ENCODE measurements at regions not wholly inside any gene's neighbourhood (a gene's known extent, or its start where the extent isn't known, plus 50 kb on each side); places are given as distances from the start of the nearest gene placed in this dataset.
A peak's percentile ranks its signal among the peaks of the same experiment; 100 is the strongest.

GRCh38 chr2:235302263-235302662 is 191.6 kb upstream of the AGAP1 start (continued):
- TF ChIP-seq CTCF (conservative IDR thresholded peaks at IDR 0.05; ENCODE audit: low read depth in 2 of 2) (no peak), CREB1 (CRISPR knock-in tag; IDR thresholded peaks at IDR 0.05; ENCODE audit: low read depth) (no peak), ZNF114 (CRISPR knock-in tag; IDR thresholded peaks at IDR 0.05) (no peak), JUNB (IDR thresholded peaks at IDR 0.05; ENCODE audit: unreplicated experiment) (no peak), STAT1 (IDR thresholded peaks at IDR 0.05; ENCODE audit: unreplicated experiment) (no peak), NANOG (IDR thresholded peaks at IDR 0.05; ENCODE audit: borderline replicate concordance) (no peak)
- TF ChIP-seq, protein P1, sequence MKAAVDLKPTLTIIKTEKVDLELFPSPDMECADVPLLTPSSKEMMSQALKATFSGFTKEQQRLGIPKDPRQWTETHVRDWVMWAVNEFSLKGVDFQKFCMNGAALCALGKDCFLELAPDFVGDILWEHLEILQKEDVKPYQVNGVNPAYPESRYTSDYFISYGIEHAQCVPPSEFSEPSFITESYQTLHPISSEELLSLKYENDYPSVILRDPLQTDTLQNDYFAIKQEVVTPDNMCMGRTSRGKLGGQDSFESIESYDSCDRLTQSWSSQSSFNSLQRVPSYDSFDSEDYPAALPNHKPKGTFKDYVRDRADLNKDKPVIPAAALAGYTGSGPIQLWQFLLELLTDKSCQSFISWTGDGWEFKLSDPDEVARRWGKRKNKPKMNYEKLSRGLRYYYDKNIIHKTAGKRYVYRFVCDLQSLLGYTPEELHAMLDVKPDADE (IDR thresholded peaks at IDR 0.05): no peak

- Mint-ChIP-seq H3K27me3 (ENCODE audit: insufficient read depth, low read depth, poor library complexity) (peaks cover 6% of the 10 kb centered on the region), H3K4me3 (no peak overlapping the region), H3K9me3 (peaks cover 4% of the 10 kb centered on the region; the same call in 1 of the 3 replicates), H3K4me1 (no peaks in the 10 kb centered on the region; the same call in 2 of the 3 replicates), H3K27ac (no peak overlapping the region), H3K36me3 (ENCODE audit: low read depth) (no peaks in the 10 kb centered on the region; the same call in 2 of the 3 replicates)
- H3K4me3 ChIP-seq: no peak overlapping the region
- no peaks in the 10 kb centered on the region for H3K79me2 ChIP-seq (replicated peaks; ENCODE audit: insufficient read depth)
- ATAC-seq (peak; percentile 39; the same call in 2 of the 3 replicates), DNase-seq (ENCODE audit: low spot score) (peak; percentile 60)
- no peak overlapping the region for H3K27ac ChIP-seq (ENCODE audit: low read depth)
- no peaks in the 10 kb centered on the region for H3F3A ChIP-seq (replicated peaks; ENCODE audit: low read depth)
- H3K4me1 ChIP-seq (ENCODE audit: insufficient read depth): no peaks in the 10 kb centered on the region
- H3K27me3 ChIP-seq (ENCODE audit: insufficient read depth): no peaks in the 10 kb centered on the region
- no peaks in the 10 kb centered on the region for H3K36me3 ChIP-seq (ENCODE audit: insufficient read depth)
- H3K9me2 ChIP-seq (ENCODE audit: insufficient read depth): no peaks in the 10 kb centered on the region
- no peak overlapping the region for H3K4me2 ChIP-seq
- TF ChIP-seq CTCF (conservative IDR thresholded peaks at IDR 0.05; ENCODE audit: low read depth in 2 of 2) (peak; percentile 67 to 69), POLR2AphosphoS5 (IDR thresholded peaks at IDR 0.05; ENCODE audit: low read depth) (no peak), ZNF114 (CRISPR knock-in tag; IDR thresholded peaks at IDR 0.05) (no peak)
- no peak overlapping the region for H2AFZ ChIP-seq
- no peaks in the 10 kb centered on the region for H4K20me1 ChIP-seq (replicated peaks; ENCODE audit: insufficient read depth)
Observed at GRCh38 chr2:235303499-235304291, 190.1 kb upstream of the AGAP1 start.

Data from GM23338 (cell line).